ENCODE measurements at regions not wholly inside any gene's neighbourhood (a gene's known extent, or its start where the extent isn't known, plus 50 kb on each side); places are given as distances from the start of the nearest gene placed in this dataset.

DNA sequence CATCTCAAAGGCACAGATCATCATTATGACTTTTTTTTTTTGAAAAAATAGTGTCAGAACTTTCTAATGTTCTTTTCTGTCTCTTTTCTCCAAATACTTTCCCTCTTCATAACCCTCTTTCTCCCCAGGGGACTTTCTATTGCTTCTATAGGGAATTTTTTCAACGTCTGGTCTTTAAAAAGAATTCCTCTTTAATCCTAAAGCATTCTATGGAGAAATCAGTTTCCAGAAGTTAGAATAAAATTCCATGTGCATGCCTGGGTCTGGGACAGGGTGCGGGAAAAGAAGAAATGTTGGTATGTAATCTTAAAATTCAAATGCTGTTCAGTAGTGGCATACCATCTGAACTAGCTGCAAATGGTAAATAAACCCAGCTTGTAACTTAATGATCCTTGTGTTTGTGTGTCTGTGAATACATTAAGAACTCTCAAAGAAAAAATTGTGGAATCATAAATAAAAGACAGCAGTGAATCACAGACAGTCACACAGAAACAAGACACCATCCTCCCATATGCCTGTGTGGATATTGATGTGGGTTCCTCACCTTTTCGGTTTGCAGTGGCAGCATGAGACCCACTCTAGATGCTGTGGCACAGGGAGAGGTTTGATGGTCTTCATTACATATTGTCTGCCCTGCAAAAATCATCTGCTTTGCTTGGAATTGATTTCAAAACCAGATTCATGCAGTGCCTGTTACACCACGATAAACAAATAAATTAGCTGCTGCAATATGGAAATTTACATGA lies 374.7 kb upstream of the NRP1 start:
- WGBS (ENCODE audit: insufficient coverage), result 100% methylated on average over 2 of the region's 4 CpGs
- no peak for DNase-seq
- peaks cover 0 to 7% (median 2%) of the 10 kb centered on the region in 5 experiments for H3K27me3 ChIP-seq (replicated peaks in 2 of 5; ENCODE audit: control insufficient read depth in 4 of 5, insufficient read depth in 5 of 5, low read length in 4 of 5)
- ChIA-PET CTCF (no interaction called here), POLR2A (no interaction called here)
- no peaks in the 10 kb centered on the region for H3K4me1 ChIP-seq (ENCODE audit: control extremely low read depth in 1 of 4, control insufficient read depth in 4 of 4, insufficient read depth in 4 of 4, low read length in 3 of 4)
- no peak overlapping the region for H3K27ac ChIP-seq (ENCODE audit: insufficient read depth in 1 of 2, low read depth in 1 of 2, low read length in 2 of 2, poor library complexity in 1 of 2, severe bottlenecking in 2 of 2)
- no peaks in the 10 kb centered on the region for H3K9me3 ChIP-seq (ENCODE audit: control extremely low read depth in 1 of 5, control insufficient read depth in 4 of 5, insufficient read depth in 2 of 5, low read depth in 1 of 5, low read length in 4 of 5)
- H3K36me3 ChIP-seq (ENCODE audit: control insufficient read depth in 4 of 4, insufficient read depth in 4 of 4, low read length in 3 of 4), result no peaks in the 10 kb centered on the region
- no peak overlapping the region for H3K4me3 ChIP-seq (ENCODE audit: control insufficient read depth in 1 of 7, extremely low read depth in 1 of 7, insufficient read depth in 4 of 7, low read depth in 2 of 7, low read length in 6 of 7)

DNA sequence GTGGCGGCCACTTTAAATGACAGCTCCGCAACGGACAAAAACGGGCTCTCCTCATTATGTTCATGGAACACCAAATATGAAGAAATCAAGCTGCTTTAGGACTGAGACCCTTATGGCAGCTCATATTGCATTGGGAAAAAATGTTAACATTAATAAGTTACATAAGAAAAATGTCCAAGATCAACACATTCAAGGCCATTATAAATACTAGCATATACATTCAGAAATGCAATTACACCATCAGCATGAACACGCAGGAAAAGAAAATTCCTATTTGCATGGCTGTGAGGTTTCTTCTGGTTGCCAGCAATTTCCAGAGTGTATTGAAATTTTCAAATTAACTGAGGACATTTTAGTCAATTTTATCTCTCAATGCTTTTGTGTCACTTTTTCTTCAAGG lies 374.1 kb upstream of the NRP1 start:
- DNase-seq, result no peak
- H3K27ac ChIP-seq (ENCODE audit: insufficient read depth in 1 of 2, low read depth in 1 of 2, low read length in 2 of 2, poor library complexity in 1 of 2, severe bottlenecking in 2 of 2), result no peak overlapping the region
- no peaks in the 10 kb centered on the region for H3K36me3 ChIP-seq (ENCODE audit: control insufficient read depth in 4 of 4, insufficient read depth in 4 of 4, low read length in 3 of 4)
- H3K9me3 ChIP-seq (ENCODE audit: control extremely low read depth in 1 of 5, control insufficient read depth in 4 of 5, insufficient read depth in 2 of 5, low read depth in 1 of 5, low read length in 4 of 5), result no peaks in the 10 kb centered on the region
- WGBS (ENCODE audit: insufficient coverage), result 100% methylated on average over 4 of the region's 5 CpGs
- no peaks in the 10 kb centered on the region for H3K4me1 ChIP-seq (ENCODE audit: control extremely low read depth in 1 of 4, control insufficient read depth in 4 of 4, insufficient read depth in 4 of 4, low read length in 3 of 4)
- ChIA-PET CTCF (no interaction called here), POLR2A (no interaction called here)
- peaks cover 0 to 7% (median 2%) of the 10 kb centered on the region in 5 experiments for H3K27me3 ChIP-seq (replicated peaks in 2 of 5; ENCODE audit: control insufficient read depth in 4 of 5, insufficient read depth in 5 of 5, low read length in 4 of 5)
- no peak overlapping the region for H3K4me3 ChIP-seq (ENCODE audit: control insufficient read depth in 1 of 7, extremely low read depth in 1 of 7, insufficient read depth in 4 of 7, low read depth in 2 of 7, low read length in 6 of 7)

DNA sequence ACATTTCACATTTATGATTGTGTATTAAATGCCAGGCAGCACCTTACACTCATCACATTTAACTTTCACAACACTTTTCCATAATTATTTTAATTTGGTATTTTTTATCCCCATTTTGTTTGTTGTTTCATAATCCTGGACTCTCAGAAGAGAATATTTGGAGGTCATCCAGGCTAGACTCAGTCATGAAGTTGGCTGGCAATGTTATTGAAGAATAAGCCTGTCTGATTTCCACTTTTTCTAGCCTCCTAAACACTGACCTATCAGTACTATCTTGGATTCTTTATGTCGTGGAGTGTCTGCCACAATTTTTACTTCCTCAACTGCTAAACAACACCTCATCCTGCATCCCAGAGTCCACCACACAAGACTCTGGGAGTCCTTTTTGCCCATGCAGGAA lies 372.3 kb upstream of the NRP1 start:
- Histone ChIP-seq H3K4me1 (ENCODE audit: control extremely low read depth in 1 of 4, control insufficient read depth in 4 of 4, insufficient read depth in 4 of 4, low read length in 3 of 4) (no peaks in the 10 kb centered on the region), H3K4me3 (ENCODE audit: control insufficient read depth in 1 of 7, extremely low read depth in 1 of 7, insufficient read depth in 4 of 7, low read depth in 2 of 7, low read length in 6 of 7) (no peak overlapping the region), H3K27ac (ENCODE audit: insufficient read depth in 1 of 2, low read depth in 1 of 2, low read length in 2 of 2, poor library complexity in 1 of 2, severe bottlenecking in 2 of 2) (no peak overlapping the region), H3K36me3 (ENCODE audit: control insufficient read depth in 4 of 4, insufficient read depth in 4 of 4, low read length in 3 of 4) (no peaks in the 10 kb centered on the region), H3K27me3 (replicated peaks in 2 of 5; ENCODE audit: control insufficient read depth in 4 of 5, insufficient read depth in 5 of 5, low read length in 4 of 5) (peaks cover 0 to 7% (median 2%) of the 10 kb centered on the region in 5 experiments), H3K9me3 (ENCODE audit: control extremely low read depth in 1 of 5, control insufficient read depth in 4 of 5, insufficient read depth in 2 of 5, low read depth in 1 of 5, low read length in 4 of 5) (no peaks in the 10 kb centered on the region)
- ChIA-PET CTCF (no interaction called here), POLR2A (no interaction called here)
- DNase-seq, result no peak
- 82% methylated on average over 1 of the region's 1 CpG for WGBS (ENCODE audit: insufficient coverage)

DNA sequence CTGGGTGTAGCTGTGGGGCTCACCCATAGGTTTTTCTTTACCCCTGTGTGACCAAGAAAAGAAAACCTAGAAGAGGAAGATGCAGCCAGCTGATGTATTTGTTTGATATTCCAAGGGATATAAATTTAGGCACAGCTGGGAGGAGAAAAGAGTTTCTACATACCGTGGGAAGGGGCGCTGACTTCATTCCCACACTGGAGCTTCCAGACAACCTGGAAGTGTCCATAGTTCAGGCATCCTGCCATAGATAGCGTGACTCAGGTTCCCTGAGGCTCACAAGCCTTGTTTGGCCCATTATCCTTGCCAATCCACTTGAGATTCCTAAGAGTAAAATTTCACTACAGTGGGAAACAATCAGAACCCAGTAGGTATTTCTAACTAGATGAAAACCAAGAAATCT lies 371.7 kb upstream of the NRP1 start:
- WGBS (ENCODE audit: insufficient coverage), result 84% methylated on average over 3 of the region's 3 CpGs
- DNase-seq, result no peak
- no peaks in the 10 kb centered on the region for H3K9me3 ChIP-seq (ENCODE audit: control extremely low read depth in 1 of 5, control insufficient read depth in 4 of 5, insufficient read depth in 2 of 5, low read depth in 1 of 5, low read length in 4 of 5)
- ChIA-PET CTCF (no interaction called here), POLR2A (no interaction called here)
- no peak overlapping the region for H3K27ac ChIP-seq (ENCODE audit: insufficient read depth in 1 of 2, low read depth in 1 of 2, low read length in 2 of 2, poor library complexity in 1 of 2, severe bottlenecking in 2 of 2)
- H3K27me3 ChIP-seq (replicated peaks in 2 of 5; ENCODE audit: control insufficient read depth in 4 of 5, insufficient read depth in 5 of 5, low read length in 4 of 5), result peaks cover 0 to 7% (median 2%) of the 10 kb centered on the region in 5 experiments
- no peaks in the 10 kb centered on the region for H3K36me3 ChIP-seq (ENCODE audit: control insufficient read depth in 4 of 4, insufficient read depth in 4 of 4, low read length in 3 of 4)
- H3K4me1 ChIP-seq (ENCODE audit: control extremely low read depth in 1 of 4, control insufficient read depth in 4 of 4, insufficient read depth in 4 of 4, low read length in 3 of 4), result no peaks in the 10 kb centered on the region
- H3K4me3 ChIP-seq (ENCODE audit: control insufficient read depth in 1 of 7, extremely low read depth in 1 of 7, insufficient read depth in 4 of 7, low read depth in 2 of 7, low read length in 6 of 7), result no peak overlapping the region

DNA sequence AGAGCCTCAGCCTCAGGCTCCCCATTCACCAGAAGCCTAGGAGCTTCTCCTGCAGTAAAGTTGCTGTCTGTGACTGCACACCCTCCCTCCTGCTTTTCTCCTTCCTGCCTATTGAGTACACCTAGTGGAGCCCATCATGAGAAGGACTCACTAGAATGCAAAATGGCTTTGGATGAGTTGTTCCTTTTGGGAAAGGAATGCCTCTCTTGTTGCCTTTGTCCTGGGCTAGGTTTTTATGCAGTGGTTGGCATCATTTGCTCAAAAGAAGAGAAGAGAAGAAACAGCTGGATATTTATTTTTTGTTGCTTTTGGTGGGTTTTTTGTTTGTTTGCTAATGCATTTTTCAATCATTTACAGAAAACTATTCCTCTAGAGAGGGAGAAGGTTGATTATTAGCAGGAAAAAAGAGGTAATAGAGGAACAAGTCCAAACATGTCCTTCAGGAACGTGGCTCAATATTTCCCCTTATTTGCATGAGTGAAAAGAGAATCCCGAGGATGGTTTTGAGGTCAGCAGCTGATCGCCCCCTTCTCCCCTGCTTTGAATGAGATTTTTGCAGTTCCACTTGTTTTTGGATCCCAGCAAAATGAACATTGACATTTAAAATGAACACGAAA lies 369.9 kb upstream of the NRP1 start:
- POLR2A ChIA-PET, result no interaction called here
- no peak for DNase-seq

DNA sequence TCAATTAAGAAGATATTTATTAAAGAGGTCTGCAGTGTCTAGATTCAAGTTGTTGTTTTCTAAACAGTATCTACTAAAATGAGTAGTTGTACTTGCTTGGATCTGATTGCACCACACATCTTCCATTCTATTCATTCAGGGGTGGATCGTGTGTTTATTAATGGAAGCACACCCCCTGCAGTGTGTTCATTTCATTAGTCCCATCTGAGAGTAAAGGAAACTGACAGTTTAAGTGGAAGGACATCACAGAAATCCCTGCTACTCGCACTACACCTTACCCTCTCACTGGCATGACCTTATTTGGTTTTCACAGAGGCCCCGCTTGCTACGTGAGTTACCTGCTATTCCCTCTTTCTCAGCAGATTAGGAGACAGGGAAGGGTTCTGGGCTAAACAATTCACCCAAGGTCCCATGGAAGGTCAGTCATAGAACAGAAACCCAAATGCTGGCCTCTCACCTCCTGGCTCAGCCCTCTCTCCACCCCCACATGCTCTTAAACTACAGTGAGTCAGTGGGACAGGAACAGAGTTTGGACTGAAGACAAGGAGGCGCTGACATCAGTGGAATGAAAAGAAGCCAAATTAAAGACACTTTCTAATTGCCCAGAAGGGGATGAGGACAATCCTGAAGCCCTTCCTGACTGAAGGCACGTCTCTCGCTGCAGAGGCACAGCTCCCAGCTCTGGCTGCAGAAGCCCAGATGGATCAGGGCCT lies 369.2 kb upstream of the NRP1 start:
- DNase-seq, result no peak
- Histone ChIP-seq H3K9me3 (ENCODE audit: control extremely low read depth in 1 of 5, control insufficient read depth in 4 of 5, insufficient read depth in 2 of 5, low read depth in 1 of 5, low read length in 4 of 5) (peaks cover 0 to 2% (median 0%) of the 10 kb centered on the region in 5 experiments), H3K27me3 (replicated peaks in 2 of 5; ENCODE audit: control insufficient read depth in 4 of 5, insufficient read depth in 5 of 5, low read length in 4 of 5) (peaks cover 0 to 2% (median 0%) of the 10 kb centered on the region in 5 experiments), H3K4me1 (ENCODE audit: control extremely low read depth in 1 of 4, control insufficient read depth in 4 of 4, insufficient read depth in 4 of 4, low read length in 3 of 4) (no peaks in the 10 kb centered on the region), H3K27ac (ENCODE audit: insufficient read depth in 1 of 2, low read depth in 1 of 2, low read length in 2 of 2, poor library complexity in 1 of 2, severe bottlenecking in 2 of 2) (no peak overlapping the region), H3K36me3 (ENCODE audit: control insufficient read depth in 4 of 4, insufficient read depth in 4 of 4, low read length in 3 of 4) (no peaks in the 10 kb centered on the region), H3K4me3 (ENCODE audit: control insufficient read depth in 1 of 7, extremely low read depth in 1 of 7, insufficient read depth in 4 of 7, low read depth in 2 of 7, low read length in 6 of 7) (no peak overlapping the region)
- ChIA-PET POLR2A (no interaction called here), CTCF (no interaction called here)
- WGBS (ENCODE audit: insufficient coverage), result 99% methylated on average over 7 of the region's 7 CpGs

More for the DNA sequence above, 369.9 kb upstream of the NRP1 start:
- Histone ChIP-seq H3K4me1 (ENCODE audit: control extremely low read depth in 1 of 4, control insufficient read depth in 4 of 4, insufficient read depth in 4 of 4, low read length in 3 of 4) (no peaks in the 10 kb centered on the region), H3K4me3 (ENCODE audit: control insufficient read depth in 1 of 7, extremely low read depth in 1 of 7, insufficient read depth in 4 of 7, low read depth in 2 of 7, low read length in 6 of 7) (no peak overlapping the region), H3K27me3 (replicated peaks in 2 of 5; ENCODE audit: control insufficient read depth in 4 of 5, insufficient read depth in 5 of 5, low read length in 4 of 5) (peaks cover 0 to 4% (median 0%) of the 10 kb centered on the region in 5 experiments), H3K9me3 (ENCODE audit: control extremely low read depth in 1 of 5, control insufficient read depth in 4 of 5, insufficient read depth in 2 of 5, low read depth in 1 of 5, low read length in 4 of 5) (peaks cover 0 to 2% (median 0%) of the 10 kb centered on the region in 5 experiments), H3K36me3 (ENCODE audit: control insufficient read depth in 4 of 4, insufficient read depth in 4 of 4, low read length in 3 of 4) (no peaks in the 10 kb centered on the region), H3K27ac (ENCODE audit: insufficient read depth in 1 of 2, low read depth in 1 of 2, low read length in 2 of 2, poor library complexity in 1 of 2, severe bottlenecking in 2 of 2) (no peak overlapping the region)
- CTCF ChIA-PET, result no interaction called here
- 76% methylated on average over 2 of the region's 4 CpGs for WGBS (ENCODE audit: insufficient coverage)

DNA sequence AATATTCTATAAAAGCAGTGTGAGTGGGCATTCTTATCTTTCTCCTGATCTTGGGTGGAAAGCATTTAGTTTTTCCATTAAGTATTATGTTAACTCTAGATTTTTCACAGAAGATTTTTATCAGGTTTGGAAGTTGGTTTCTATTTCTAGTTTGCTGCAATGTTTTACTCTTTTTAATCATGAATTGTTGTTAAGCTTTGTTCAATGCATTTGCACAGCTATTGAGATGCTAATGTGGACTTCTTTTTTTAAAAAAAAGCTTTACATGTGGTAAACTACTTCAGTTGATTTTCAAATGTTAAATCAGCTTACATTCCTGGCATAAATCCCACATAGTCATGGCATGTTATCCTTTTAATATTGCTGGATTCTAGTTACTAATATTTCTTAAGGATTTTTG lies 363.6 kb upstream of the NRP1 start:
- H3K9me3 ChIP-seq (ENCODE audit: control extremely low read depth in 1 of 5, control insufficient read depth in 4 of 5, insufficient read depth in 2 of 5, low read depth in 1 of 5, low read length in 4 of 5), result peaks cover 0 to 5% (median 0%) of the 10 kb centered on the region in 5 experiments
- H3K36me3 ChIP-seq (ENCODE audit: control insufficient read depth in 4 of 4, insufficient read depth in 4 of 4, low read length in 3 of 4), result no peaks in the 10 kb centered on the region
- DNase-seq, result no peak
- H3K4me3 ChIP-seq (ENCODE audit: control insufficient read depth in 1 of 7, extremely low read depth in 1 of 7, insufficient read depth in 4 of 7, low read depth in 2 of 7, low read length in 6 of 7), result no peak overlapping the region
- ChIA-PET POLR2A (no interaction called here), CTCF (no interaction called here)
- H3K4me1 ChIP-seq (ENCODE audit: control extremely low read depth in 1 of 4, control insufficient read depth in 4 of 4, insufficient read depth in 4 of 4, low read length in 3 of 4), result no peaks in the 10 kb centered on the region
- no peaks in the 10 kb centered on the region for H3K27me3 ChIP-seq (replicated peaks in 2 of 5; ENCODE audit: control insufficient read depth in 4 of 5, insufficient read depth in 5 of 5, low read length in 4 of 5)
- no peak overlapping the region for H3K27ac ChIP-seq (ENCODE audit: insufficient read depth in 1 of 2, low read depth in 1 of 2, low read length in 2 of 2, poor library complexity in 1 of 2, severe bottlenecking in 2 of 2)

Measured in common myeloid progenitor, CD34-positive (primary cell).